CD4-positive, alpha-beta T cell treated with Interferon gamma for 1 hour (primary cell): ENCODE measurements at regions not wholly inside any gene's neighbourhood (a gene's known extent, or its start where the extent isn't known, plus 50 kb on each side); places are given as distances from the start of the nearest gene placed in this dataset.

ENCODE experiments used
- DNase-seq: peaks from one replicate; pipeline ENCODE4 v3.0.0-alpha.2; 2020

DNA sequence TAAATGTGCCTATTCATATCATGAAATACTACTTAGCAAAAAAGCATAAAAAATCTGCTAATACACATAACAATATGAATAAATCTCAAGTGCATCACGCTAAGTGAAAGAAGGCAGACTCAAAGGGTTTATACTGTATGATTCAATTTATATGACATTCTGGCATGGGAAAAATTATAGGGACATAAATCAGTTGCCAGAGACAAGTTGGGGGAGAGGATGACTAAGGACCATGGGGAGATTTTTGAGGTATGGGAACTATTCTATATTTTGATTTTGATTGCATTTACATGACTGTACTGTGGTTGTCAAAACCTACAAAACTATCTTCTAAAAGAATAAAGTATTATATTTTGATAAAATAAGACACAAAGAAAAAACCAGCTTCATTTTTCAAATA lies 650.3 kb upstream of the NR5A2 start:
- no peak for DNase-seq

DNA sequence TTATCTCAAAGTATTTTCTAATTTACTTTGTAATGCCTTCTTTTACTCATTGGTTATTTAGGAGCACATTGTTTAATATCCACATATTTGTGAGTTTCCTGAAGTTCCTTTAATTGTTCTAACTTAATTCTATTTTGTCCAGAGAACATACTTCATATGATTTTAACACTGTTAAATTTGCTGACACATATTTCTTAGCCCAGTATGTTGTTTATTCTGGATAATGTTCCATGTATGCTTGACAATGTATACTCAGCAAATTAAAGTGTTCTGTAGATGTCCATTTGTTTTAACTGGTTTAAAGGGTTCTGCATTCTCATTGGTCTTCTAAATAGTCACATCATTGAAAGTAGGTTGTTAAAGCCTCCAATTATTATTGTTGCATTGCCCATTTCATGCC lies 643.7 kb upstream of the NR5A2 start:
- DNase-seq: no peak

DNA sequence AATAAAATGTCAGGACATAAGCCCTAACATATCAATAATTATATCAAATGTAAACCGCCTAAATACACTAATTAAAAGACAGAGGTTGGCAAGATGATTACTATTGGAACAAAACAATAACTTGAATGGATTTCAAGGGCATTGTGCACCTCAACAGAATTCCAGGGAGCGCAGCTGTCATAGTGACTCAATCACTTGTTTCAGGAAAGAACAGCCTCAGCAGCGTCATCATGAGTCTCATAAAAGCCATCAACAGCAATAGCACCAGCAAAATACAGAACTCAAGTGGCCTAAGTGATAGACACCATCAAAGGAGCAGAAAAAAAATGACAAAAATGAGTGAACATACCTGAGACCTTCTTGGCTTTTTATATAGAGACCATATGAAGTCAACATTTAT lies 632.7 kb upstream of the NR5A2 start:
- no peak for DNase-seq

DNA sequence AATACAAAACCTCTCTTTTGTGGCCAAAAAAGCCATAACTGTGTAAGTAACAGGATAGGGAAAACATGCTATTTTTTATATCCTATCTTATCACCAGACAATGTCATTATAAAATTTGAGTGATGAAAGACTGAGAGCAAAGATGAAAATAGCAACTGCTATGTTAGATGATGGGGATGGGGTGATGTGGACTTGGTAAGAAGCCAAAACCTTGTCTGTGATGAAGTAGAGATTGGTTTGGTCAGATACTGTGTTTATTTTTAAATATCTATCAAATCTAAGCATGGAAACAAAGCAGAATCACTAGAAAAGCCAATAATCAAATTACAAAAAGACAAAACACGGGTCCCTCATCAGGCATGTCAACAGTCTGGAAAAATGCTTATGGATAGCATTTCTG lies 631.1 kb upstream of the NR5A2 start:
- DNase-seq: no peak

DNA sequence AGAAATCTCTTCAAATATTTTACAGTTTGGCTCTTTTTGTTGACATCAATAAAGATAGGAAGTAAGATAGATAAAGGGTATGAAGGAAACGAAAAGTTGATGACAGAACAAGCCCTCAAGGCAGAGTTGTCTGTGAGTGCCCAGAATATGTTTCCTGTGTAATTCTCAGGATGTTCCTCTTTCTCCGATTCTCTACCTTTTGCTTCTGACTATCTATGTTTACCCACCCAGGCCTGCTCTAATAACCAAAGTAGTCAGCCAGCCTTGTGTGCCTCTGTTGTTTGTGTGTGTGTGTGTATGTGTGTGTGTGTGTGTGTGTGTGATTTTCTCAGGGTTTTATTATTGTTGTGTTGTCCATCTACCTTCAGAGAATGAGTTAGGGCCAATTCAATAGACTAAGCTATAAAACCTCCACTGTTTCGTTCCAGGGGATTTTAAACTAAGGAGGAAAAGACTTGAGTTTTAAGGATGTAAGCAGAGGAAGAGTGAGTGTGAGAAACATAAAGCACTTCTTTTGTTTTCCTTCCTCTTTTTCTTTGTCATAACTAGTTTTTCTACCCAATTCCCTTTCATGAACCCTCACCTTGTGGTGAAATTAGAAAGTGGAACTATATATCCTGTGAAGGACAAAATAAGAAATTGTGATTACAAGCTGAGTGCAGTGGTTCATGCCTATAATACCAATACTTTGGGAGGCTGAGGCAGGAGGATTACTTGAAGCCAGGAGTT lies 627.4 kb upstream of the NR5A2 start:
- no peak for DNase-seq

DNA sequence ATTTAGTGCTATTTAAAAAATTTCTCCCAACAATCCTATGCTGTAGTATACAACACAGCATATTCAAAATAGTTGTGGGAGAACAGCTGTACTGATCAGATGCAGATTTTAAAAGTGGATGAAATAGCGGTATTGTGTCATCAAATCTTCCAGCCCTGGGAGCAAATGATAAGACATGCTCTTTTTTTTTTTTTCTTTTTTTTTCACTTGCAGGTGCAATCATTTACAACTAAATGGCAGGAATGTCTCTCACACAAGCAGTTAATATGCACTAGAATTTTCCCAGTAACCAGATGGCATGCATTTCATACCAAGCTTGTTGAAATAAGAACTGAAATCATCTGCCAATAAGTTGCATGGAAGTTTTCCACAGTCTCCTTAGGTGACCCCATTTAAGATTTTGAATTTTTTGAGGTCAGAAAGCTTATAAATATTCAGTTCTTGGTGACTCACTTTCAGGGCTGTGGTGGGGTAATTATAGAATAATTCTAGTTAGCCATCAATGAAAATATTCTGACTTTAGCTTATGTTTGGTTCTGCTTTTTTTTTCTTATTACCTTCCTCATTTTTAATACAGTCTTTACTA lies 623.9 kb upstream of the NR5A2 start:
- DNase-seq: no peak

DNA sequence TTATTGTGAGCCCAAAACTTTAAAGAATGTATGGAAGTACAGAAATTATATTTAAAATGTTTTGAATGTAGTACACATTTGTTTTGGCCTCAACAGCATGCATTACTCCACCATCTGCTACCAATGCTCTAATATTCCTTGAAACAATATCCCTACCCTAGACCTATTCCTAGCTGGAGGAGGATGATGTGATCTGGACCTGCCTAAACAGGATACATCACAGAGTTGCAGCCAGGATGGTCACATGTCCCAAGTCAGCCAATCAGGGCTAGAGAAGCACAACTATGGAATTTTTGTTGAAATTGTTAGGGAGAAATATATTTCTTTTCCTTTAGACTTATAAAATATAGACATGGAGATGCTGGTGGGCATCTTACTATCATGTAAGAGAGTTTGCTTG lies 623.3 kb upstream of the NR5A2 start:
- no peak for DNase-seq

DNA sequence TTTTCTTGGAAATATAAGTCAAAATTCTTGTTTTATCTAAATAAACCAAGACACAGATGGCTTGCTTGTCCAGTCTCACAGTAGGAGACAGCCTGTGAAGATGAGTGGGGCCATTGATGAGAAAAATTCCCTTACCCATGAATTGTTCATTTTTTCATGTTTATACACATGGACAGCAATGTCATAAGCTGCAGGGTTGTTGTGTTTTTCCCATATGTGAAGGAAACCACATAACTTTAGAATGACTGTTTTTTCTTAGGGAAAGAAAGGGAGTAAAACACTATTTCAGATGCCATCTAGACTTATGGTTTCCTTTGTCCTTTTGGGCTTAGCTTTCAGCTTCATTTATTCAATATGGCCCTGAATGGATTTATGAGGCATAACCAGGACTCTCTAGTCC lies 622.5 kb upstream of the NR5A2 start:
- DNase-seq: no peak

DNA sequence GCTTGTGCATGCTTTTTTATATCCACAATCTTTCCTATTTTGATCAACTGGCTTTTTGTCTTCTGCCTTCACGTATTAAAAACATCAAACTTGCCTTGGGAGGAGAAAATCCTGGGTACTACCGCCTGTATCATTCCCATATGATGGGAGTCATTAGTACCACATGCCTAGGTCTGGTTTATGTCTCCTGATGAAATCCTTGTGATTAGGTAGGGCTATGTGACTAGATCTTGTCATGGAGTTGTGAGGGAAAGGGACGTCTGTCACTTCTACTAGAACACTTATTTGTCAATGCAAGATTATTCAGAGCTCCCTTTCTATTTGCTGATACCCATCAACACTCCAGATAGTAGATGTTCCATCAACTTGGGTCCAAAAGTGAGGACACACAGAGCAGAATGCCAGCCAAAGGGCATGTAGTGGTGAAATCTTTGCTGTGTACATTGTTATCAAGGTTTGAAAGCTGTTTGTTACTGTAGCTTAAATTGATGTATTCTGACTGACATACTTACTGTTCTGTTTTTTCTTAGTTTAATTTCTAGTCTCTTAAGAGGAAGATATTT lies 621.8 kb upstream of the NR5A2 start:
- DNase-seq: no peak

DNA sequence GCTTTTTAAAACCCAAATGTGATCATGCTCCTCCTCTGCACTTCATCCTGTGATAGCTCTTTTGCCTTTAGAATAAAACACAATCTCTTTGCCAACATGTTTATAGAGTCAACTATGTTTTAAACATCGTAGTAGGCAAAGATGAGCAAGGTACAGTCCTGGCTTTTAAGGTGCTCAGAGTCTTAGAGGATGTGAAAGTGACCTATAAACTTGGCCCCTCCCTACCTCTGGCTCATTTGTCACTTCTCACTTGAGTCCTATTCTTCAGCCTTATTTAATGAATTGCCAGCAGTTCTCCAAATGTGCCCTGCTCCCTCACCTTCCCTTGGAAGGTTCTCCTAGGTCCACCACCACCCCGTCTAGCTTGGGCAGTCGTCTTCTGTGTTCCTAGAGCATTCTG lies 617.0 kb upstream of the NR5A2 start:
- no peak for DNase-seq

DNA sequence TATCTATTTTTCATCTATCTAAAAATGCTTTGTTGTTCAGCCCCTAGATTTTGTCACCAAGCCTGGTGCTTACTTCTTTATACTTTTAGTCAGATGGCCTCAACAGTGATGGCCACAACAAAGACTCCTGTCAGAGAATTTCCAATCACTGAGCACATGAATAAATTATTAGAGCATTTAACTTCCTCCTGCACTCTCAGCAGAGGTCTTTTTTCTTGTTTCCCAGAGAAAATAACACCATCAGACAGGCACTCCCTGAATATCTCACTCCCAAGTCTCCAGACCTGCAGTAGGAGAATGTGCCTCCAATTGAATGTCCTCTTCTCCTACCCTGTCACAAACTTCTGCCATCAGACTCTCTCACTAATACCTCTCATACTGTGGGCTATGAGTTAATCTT lies 616.0 kb upstream of the NR5A2 start:
- DNase-seq: no peak

DNA sequence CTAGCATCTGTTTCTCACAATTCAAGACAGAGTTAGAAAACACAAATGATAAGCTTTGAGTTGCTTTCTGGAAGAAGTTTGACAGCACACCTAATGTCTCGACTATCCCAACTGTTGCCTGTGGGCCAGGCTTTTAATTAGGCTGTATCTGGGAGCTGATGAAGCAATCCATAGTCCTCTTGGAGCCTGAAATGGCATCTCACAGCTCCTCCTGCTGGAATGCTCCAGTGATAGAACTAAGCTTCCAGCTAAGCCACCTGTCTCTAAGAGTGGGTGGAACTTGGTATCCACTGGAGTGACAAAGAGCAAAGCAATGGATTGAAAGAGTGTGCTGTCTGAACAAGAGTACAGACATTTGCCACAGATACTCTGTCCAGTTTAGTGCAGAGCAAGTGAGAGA lies 605.3 kb upstream of the NR5A2 start:
- DNase-seq: no peak

DNA sequence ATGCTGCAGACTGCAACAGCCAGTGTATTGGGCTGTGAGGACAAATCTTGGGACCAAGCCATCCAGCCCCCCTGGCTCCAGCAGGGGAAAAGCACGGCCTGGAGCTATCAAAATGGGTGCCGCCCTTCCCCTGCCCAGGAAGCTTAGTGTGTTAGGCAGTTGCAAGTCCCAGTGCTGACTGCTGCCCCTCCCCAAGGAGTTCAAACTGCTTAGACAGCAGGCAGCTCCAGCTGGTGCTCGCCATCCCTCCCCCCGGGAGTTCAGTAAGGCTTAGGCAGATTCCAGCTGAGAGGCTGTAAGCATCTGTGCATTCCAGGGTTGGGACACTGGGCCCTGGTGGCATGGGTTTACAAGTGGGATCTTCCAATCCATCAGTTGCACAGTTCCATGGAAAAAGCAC lies 579.6 kb upstream of the NR5A2 start:
- no peak for DNase-seq

DNA sequence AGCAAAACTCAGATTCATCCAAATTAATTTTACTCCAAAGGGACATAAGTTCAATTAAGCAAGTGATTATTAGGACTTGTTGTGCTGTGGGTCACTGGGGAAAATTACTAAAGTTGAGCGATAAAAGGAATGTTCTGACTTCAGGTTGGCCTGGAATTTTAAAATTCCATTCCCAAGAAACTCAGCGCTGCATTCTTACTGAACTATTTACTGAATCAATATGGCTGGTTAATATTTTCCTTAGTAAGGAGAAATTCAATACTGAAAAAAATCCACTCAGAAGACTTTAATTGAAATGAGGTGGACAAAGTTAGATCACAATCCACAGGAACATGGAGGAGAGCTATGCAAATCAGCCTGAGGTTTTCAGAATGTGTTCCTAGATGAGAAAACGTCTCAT lies 578.9 kb upstream of the NR5A2 start:
- DNase-seq: no peak

DNA sequence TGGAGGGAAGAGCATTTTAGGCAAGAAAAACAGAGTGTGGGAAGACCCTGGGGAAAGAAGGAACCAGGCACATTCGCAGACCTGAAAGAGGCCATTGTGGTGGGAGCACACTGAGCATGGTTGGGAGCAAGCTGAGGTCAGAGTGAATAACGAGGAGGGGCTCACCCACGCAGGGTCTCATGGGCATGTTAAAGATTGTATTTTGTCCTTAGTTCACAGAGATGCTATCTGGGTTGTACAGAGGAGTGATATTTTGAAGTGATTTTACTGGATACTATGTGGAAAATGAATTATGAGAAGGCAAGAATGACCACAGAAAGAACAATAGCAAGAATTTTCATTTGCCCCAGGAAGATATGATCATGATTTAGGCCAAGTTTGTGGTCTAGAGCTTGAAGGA lies 578.3 kb upstream of the NR5A2 start:
- no peak for DNase-seq

DNA sequence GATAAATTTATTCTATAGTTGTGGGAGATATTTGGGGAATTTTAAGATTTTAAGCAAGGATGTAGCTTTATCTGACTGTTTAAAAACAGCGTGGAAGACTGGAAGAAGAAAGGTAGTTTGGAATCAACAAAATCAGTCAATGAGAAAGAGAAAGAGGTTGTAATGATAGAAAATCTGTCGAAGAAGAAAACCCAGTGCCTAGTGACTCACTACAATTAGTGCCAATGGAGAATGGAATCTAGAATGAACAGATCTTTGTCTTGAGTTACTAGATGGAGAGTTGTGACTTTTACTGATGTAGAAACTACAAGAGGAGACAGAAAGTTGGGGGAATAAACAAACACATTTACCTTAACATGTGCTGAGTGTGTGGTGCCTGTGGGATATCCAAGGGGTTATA lies 577.8 kb upstream of the NR5A2 start:
- DNase-seq: no peak

DNA sequence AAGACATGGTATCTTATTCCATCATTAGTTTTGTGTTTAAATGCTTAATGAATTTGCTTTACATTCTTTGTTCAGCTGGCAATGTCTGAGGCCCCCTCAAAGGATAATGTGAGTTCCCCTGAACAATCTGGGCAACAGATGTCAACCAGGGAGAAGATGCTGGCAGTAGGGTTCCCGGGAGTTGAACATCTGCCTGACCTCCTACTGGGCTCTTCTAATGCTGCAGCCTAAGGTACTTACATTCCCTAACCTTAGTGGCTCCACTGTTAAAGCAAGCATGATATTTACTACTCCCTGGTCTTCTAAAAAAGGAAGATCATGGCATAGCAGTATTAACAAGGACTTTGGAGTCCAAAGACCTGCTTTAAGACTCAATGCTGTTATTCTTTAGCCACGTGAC lies 574.9 kb upstream of the NR5A2 start:
- no peak for DNase-seq

DNA sequence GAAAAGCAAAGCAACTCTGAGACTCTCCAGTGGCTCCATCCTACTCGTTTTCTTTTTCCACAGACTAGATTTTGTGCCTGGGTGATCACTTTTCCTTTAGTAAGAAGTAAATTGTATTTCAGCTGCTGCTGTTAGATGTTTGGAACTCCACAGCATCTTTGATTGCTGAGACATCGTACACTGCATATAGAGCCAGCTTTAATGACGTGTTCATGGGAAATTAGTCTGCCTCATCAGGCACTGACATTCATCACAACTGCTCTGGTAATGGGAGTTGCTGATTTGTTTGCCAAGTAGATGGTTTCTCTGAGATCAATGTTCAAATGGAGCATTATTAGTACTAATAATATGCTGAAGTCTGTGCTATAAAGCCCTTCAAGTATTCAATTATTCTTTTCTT lies 573.8 kb upstream of the NR5A2 start:
- no peak for DNase-seq

DNA sequence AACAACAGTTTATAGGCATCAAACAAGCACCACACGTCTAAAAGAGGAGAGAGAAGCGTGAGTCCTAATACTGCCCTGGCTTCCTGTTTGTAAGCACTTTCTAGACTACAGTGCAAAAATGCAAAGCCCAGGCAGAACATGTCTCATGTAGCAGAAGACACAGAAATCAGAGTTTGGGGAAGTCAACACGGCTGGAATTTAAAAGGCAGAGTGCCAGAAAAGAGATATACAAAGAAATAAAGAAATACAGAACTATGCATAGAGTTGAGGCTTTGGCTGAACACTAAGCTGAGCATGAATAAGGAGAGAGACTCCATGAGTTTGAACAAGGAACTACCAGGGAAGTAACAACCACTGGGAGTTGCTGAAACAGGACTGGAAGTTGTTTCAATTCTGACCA lies 566.6 kb upstream of the NR5A2 start:
- no peak for DNase-seq

DNA sequence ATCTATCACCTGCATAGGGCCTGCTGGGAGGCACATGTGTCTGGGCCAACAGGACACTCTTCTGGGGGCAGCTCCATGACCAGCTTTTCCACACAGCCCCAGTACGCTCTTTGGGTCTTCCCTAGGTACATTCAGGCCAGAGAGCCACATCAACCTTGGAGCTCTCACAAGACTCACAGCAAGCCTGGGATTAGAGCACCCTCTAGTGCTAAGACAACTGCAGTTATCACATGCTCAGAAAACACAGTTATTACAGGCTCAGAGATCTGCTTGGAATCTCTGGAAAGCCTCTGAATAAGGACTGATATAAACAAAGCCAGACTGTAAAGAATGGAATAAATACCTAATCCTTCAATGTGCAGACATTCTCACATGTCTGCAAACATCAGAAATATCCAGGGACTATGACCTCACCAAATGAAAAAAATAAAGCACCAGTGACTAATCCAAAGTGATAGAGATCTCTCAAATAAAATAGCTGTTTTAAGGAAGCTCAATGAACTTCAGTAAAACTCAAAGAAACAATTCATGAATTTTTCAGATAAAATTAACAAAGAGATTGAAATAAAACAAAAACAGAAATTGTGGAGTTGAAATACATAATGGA lies 563.9 kb upstream of the NR5A2 start:
- no peak for DNase-seq

DNA sequence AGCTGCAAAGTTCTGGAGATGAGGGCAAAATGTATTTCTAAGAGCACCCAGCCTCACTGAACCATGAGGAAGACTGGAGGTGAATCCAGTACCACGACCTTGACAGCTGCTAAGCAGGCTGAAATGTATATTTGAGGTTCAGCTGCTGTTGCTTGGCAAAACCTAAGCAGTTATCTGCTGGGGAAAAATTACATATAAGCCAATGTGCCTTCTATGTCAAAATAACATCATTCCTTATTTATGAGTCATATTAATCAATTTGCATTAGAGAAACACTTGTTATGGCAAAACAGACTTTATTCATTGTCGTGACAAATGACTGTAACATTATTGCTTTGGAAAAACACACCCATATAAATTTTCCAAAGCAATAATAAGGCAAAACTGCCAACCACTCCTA lies 560.5 kb upstream of the NR5A2 start:
- DNase-seq: no peak

DNA sequence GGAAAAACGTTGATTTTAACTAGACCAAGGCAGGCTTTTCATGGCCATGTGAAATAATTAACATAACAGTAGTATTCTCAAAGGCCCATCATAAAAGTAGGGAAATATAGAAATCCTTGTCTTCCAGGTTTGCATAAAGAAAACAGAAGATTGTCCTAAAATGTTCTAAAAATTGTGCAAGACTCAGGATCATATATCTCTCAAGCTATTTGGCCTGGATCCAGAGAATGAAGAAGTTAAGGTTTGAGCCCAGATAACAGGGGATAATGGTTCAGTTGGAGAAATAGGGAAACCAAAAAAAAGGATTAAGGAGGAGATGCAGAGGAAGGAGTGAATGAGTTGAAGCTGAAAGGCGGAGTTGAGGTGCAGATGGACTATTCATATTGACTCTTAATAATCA lies 555.5 kb upstream of the NR5A2 start:
- DNase-seq: no peak

DNA sequence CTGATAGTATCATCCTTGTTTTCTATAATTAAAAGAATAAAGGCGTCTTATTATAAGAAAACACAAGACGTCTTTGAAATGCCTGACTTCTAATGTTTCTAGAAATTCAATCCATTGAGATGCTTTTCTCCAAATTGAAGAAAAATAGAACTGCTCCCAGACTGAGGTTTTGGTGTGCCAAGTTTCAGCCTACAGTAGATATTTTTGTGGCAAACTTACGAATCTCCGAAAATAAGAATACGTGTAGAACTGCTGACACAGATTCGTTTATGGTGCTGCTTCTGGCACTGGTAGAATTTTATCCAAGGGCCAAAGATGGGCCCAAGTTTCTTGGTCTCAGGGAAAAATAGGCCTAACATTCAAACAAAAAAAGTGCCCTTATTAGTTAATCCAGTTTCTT lies 554.5 kb upstream of the NR5A2 start:
- DNase-seq: no peak

DNA sequence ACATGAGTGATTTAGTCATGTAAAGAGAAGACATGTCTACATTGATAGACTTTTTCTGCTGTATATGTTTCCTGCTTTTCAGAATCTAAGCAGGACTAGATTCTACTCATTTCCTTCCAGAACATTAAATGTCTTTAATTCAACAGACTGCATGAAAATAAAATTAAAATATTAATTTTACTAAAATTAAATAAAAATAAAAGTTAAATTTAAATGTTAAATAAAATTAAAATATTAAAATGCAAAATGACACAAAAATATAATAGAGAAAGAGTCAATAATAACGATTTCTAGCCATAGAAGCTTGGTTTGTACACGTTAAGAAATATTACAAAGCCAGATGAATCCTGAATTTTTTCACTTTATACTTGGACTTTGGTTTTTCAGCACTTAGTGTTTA lies 552.8 kb upstream of the NR5A2 start:
- no peak for DNase-seq

DNA sequence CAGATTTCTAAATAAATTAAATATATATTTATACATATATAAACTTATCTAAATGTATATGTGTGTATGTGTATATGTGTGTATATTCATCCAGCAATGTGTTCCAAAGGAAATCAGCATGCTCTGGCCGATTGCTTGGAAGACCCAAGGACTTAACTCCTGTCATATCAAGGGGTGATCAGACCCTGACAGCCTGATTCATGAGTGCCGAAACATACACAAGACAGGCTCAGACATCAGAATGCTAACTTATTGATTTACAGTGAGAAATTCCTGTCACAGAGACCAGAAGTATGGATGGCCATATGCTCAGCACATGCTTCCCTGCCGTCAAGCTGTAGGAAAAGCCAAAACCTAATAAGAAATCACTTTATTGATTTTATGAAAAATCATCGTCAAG lies 545.1 kb upstream of the NR5A2 start:
- no peak for DNase-seq
